ENCODE measurements at regions not wholly inside any gene's neighbourhood (a gene's known extent, or its start where the extent isn't known, plus 50 kb on each side); places are given as distances from the start of the nearest gene placed in this dataset.

GRCh38 chr3:113158171-113158570, 53.2 kb upstream of the BOC start:
- H3K27ac ChIP-seq (ENCODE audit: low read depth, low read length), result no peak overlapping the region
- POLR2A ChIA-PET, result no interaction called here
- CTCF ChIA-PET, result no interaction called here

More at GRCh38 chr3:113158171-113158570, 53.2 kb upstream of the BOC start:
- peaks cover 5% of the 10 kb centered on the region for H3K27me3 ChIP-seq (ENCODE audit: control insufficient read depth, insufficient read depth, low read length)
- no peak for DNase-seq (ENCODE audit: low read depth, low spot score)
- H3K4me3 ChIP-seq (ENCODE audit: low read depth, low read length), result no peak overlapping the region
- TF ChIP-seq CTCF (IDR thresholded peaks at IDR 0.05; ENCODE audit: low read depth, low read length), result no peak
- H3K9me3 ChIP-seq (ENCODE audit: control insufficient read depth, insufficient read depth, low read length), result no peaks in the 10 kb centered on the region
